HL-60 (cell line): ENCODE measurements at regions not wholly inside any gene's neighbourhood (a gene's known extent, or its start where the extent isn't known, plus 50 kb on each side); places are given as distances from the start of the nearest gene placed in this dataset.

ENCODE experiments used
- GABPA ChIP-seq: IDR thresholded peaks from 2 replicates; pipeline ENCODE4 v1.6.1; 2012; ENCODE audit warnings: low read depth
- POLR2AphosphoS5 ChIP-seq: IDR thresholded peaks from 2 replicates; pipeline ENCODE4 v1.6.1; 2012; ENCODE audit warnings: low read depth

DNA sequence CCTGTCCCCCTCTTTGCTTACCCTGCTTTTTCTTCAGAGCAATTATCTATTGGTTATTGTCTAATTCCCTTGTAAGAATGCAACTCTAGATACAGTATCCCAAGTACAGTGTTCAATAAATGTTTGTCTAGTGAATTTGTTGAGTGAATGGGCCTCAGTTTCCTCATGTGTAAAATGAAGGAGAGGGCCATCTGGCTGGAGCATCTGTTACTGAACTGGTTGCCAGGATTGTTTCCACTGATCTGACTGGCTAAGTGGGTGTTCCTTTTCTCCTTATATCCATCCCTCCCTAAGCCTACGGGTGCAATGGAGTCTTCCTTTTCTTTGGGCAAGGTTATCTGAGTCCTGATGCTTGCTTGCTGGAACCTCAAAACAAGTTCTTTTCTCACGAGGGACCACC is 185.2 kb upstream of the RPS6KA3 start:
- TF ChIP-seq POLR2AphosphoS5, result no peak
- TF ChIP-seq GABPA, result no peak
